B cell (primary cell): ENCODE measurements at regions not wholly inside any gene's neighbourhood (a gene's known extent, or its start where the extent isn't known, plus 50 kb on each side); places are given as distances from the start of the nearest gene placed in this dataset.

ENCODE experiments used
- ATAC-seq: fragments of 200-7000 bp; cut with Tn5 transposase; one replicate; pipeline ENCODE4 v1.10.0; 2021; ENCODE audit warnings: low read depth, mild to moderate bottlenecking, moderate number of reproducible peaks, moderate library complexity
- CTCF ChIA-PET: fragments of 350-600 bp; sonication (Branson Sonifier 250); formaldehyde crosslinking; loops from one replicate; lab custom pipeline; 2021; ENCODE audit warnings: antibody characterized with exemption, inconsistent platforms; lab: Charles Lee
- POLR2A ChIA-PET: fragments of 350-600 bp; sonication (Branson Sonifier 250); formaldehyde crosslinking; loops from one replicate; lab custom pipeline; 2021; ENCODE audit warnings: antibody characterized with exemption; lab: Charles Lee
- DNase-seq: peaks from one replicate; pipeline ENCODE4 v3.0.0; 2013
- H2AFZ ChIP-seq: 2 replicates; pipeline ENCODE4 v1.6.1; 2012; ENCODE audit warnings: mild to moderate bottlenecking, low read depth, low read length; ENCODE audit not compliant: insufficient read depth, poor library complexity, severe bottlenecking
- H3K27ac ChIP-seq, 2 donors: 1 replicate in 1 of 2; 2 replicates in 1 of 2; pipeline ENCODE4 v1.5.1; 2012 to 2013; ENCODE audit warnings: low read length in 2 of 2, mild to moderate bottlenecking in 2 of 2, moderate library complexity in 1 of 2
- H3K27me3 ChIP-seq, 4 experiments: fragments of 200-600 bp in 1 of 4; sonication (generic) in 1 of 4; replicated peaks in 1 of 4; 1 replicate in 2 of 4; 2 replicates in 2 of 4; pipeline versions ENCODE4 v1.6.1 to v1.7.0; 2013 to 2016; ENCODE audit warnings: low read length in 3 of 4, mild to moderate bottlenecking in 2 of 4, mixed read lengths in 1 of 4, moderate library complexity in 1 of 4; ENCODE audit not compliant: insufficient read depth in 4 of 4, control insufficient read depth in 3 of 4; ENCODE audit errors: control extremely low read depth in 1 of 4
- H3K36me3 ChIP-seq, 2 experiments: replicated peaks in 1 of 2; 1 replicate in 1 of 2; 2 replicates in 1 of 2; pipeline versions ENCODE4 v1.6.1 to v1.7.1; 2013; ENCODE audit warnings: low read length in 1 of 2; ENCODE audit not compliant: insufficient read depth in 2 of 2, control insufficient read depth in 1 of 2; ENCODE audit errors: control extremely low read depth in 1 of 2, extremely low read depth in 1 of 2
- H3K4me1 ChIP-seq, 2 donors: fragments of 200-600 bp in 1 of 2; sonication (generic) in 1 of 2; 1 replicate in 1 of 2; 2 replicates in 1 of 2; pipeline versions ENCODE4 v1.5.1 to v1.6.1; 2013 to 2017; ENCODE audit warnings: low read length in 2 of 2; ENCODE audit not compliant: control insufficient read depth in 2 of 2, insufficient read depth in 2 of 2
- H3K4me2 ChIP-seq: replicated peaks from 2 replicates; pipeline ENCODE3; 2012; ENCODE audit warnings: mild to moderate bottlenecking, low read depth, low read length; ENCODE audit not compliant: poor library complexity, severe bottlenecking
- H3K4me3 ChIP-seq, 5 experiments: fragments of 200-600 bp in 1 of 5; sonication (generic) in 1 of 5; 1 replicate in 3 of 5; 2 replicates in 2 of 5; pipeline versions ENCODE4 v1.5.1 to v1.7.0; 2011 to 2016; ENCODE audit warnings: low read length in 4 of 5, mild to moderate bottlenecking in 4 of 5, low read depth in 2 of 5, control low read depth in 1 of 5, moderate library complexity in 1 of 5; ENCODE audit not compliant: insufficient read depth in 1 of 5; ENCODE audit errors: control extremely low read depth in 1 of 5, extremely low read depth in 1 of 5
- H3K79me2 ChIP-seq: fragments of 200-600 bp; sonication (generic); one replicate; pipeline ENCODE4 v1.6.0; 2016; ENCODE audit warnings: low read length; ENCODE audit not compliant: control insufficient read depth, insufficient read depth
- H3K9ac ChIP-seq: fragments of 200-600 bp; sonication (generic); 2 replicates; pipeline ENCODE4 v1.6.1; 2017; ENCODE audit warnings: mild to moderate bottlenecking, low read length, moderate library complexity
- H3K9me3 ChIP-seq, 3 donors: one replicate each; pipeline versions ENCODE4 v1.6.1 to v1.7.1; 2013; ENCODE audit warnings: low read length in 2 of 3; ENCODE audit not compliant: control insufficient read depth in 2 of 3, insufficient read depth in 1 of 3; ENCODE audit errors: control extremely low read depth in 1 of 3
- H4K20me1 ChIP-seq: 2 replicates; pipeline ENCODE4 v1.6.0; 2012; ENCODE audit warnings: mild to moderate bottlenecking, low read length; ENCODE audit not compliant: insufficient read depth, control insufficient read depth, poor library complexity, severe bottlenecking
- H3K27ac Mint-ChIP-seq: one replicate; pipeline ENCODE4 v1.8.0; 2021; ENCODE audit warnings: mixed read lengths
- H3K27me3 Mint-ChIP-seq: one replicate; pipeline ENCODE4 v1.8.0; 2021; ENCODE audit warnings: mixed read lengths
- H3K4me1 Mint-ChIP-seq: one replicate; pipeline ENCODE4 v1.8.0; 2021; ENCODE audit warnings: mixed read lengths
- H3K4me3 Mint-ChIP-seq: one replicate; pipeline ENCODE4 v1.8.0; 2021; ENCODE audit warnings: mixed read lengths
- H3K9me3 Mint-ChIP-seq: one replicate; pipeline ENCODE4 v1.8.0; 2022; ENCODE audit warnings: mixed read lengths; ENCODE audit not compliant: insufficient read depth
- EZH2 ChIP-seq: IDR thresholded peaks from 2 replicates; pipeline ENCODE4 v1.6.1; 2012; ENCODE audit warnings: borderline replicate concordance, low read depth, mild to moderate bottlenecking, moderate library complexity, low read length; ENCODE audit not compliant: insufficient read depth, poor library complexity, severe bottlenecking
- WGBS: methylation state at CpG from one replicate; pipeline ENCODE4 v1.1.5; 2013; ENCODE audit warnings: missing lambda C conversion rate; ENCODE audit not compliant: insufficient coverage; 5-methylcytosine and 5-hydroxymethylcytosine counted together
- intact Hi-C: fragments of 100-400 bp; cut with micrococcal nuclease; formaldehyde crosslinking; loops from one replicate; pipeline ENCODE4 v1.10.0; 2022
- TF ChIP-seq, protein P1 (sequence below): fragments of 200-600 bp; IDR thresholded peaks from one replicate; pipeline ENCODE4 v1.8.0; 2022; ENCODE audit warnings: antibody characterized with exemption, mild to moderate bottlenecking

DNA sequence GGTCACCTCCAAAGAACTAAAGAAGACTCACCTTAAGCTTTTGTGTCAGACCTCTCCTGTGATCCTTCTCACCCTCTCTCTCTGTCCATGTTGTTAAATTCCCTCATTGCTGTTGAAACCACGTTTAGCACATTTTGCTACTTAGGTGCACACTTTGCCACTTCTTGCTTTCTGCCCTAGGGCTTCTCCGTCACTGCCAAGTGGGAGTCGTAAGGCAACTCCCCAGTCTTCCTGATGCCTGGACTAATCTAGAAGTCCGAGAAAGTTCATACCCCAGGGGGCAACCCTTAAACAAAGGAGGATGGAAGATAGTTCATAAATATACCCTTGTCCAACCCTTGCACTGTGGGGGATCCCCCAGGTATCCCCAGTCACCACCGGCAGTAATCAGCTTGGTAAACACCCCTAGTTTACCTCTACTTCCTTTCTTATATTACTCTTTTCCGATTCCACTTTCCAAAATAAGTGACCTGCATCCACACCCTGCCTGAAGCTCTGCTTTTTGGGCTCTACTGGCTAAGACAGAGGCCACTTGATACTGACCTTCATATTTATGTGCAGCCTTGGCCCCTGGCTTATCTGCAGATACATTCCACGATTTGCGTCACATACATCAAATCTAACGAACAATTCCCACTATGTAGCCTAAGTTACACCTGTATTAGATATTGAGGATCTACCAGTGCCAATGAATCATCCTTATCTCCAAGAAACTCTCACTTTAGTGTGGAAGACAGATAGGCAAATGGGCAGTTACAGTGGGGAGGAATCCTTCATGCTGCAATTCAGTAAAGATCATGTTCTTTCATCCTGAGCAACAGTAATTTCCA, 776.2 kb downstream of the RNF144A start:
- H3K4me1 ChIP-seq: no peaks in the 10 kb centered on the region
- 70% methylated on average over 4 of the region's 9 CpGs for WGBS
- no peak overlapping the region for H3K4me2 ChIP-seq
- CTCF ChIA-PET: no interaction called here
- POLR2A ChIA-PET: no interaction called here
- no peak for DNase-seq
- H2AFZ ChIP-seq: no peak overlapping the region
- intact Hi-C loops: no loop called here
- no peak overlapping the region for H3K4me3 Mint-ChIP-seq
- no peaks in the 10 kb centered on the region for H3K9me3 Mint-ChIP-seq
- ATAC-seq: no peak
- no peak for TF ChIP-seq EZH2
- TF ChIP-seq, protein P1, sequence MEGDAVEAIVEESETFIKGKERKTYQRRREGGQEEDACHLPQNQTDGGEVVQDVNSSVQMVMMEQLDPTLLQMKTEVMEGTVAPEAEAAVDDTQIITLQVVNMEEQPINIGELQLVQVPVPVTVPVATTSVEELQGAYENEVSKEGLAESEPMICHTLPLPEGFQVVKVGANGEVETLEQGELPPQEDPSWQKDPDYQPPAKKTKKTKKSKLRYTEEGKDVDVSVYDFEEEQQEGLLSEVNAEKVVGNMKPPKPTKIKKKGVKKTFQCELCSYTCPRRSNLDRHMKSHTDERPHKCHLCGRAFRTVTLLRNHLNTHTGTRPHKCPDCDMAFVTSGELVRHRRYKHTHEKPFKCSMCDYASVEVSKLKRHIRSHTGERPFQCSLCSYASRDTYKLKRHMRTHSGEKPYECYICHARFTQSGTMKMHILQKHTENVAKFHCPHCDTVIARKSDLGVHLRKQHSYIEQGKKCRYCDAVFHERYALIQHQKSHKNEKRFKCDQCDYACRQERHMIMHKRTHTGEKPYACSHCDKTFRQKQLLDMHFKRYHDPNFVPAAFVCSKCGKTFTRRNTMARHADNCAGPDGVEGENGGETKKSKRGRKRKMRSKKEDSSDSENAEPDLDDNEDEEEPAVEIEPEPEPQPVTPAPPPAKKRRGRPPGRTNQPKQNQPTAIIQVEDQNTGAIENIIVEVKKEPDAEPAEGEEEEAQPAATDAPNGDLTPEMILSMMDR: no peak
- H3K4me1 Mint-ChIP-seq: no peaks in the 10 kb centered on the region
- H3K9me3 ChIP-seq: no peaks in the 10 kb centered on the region
- H3K36me3 ChIP-seq: no peaks in the 10 kb centered on the region
- no peaks in the 10 kb centered on the region for H3K27me3 ChIP-seq
- H4K20me1 ChIP-seq: no peaks in the 10 kb centered on the region
- H3K9ac ChIP-seq: no peak overlapping the region
- no peak overlapping the region for H3K4me3 ChIP-seq
- H3K27ac Mint-ChIP-seq: no peak overlapping the region
- H3K27me3 Mint-ChIP-seq: no peaks in the 10 kb centered on the region
- H3K79me2 ChIP-seq: no peaks in the 10 kb centered on the region
- no peak overlapping the region for H3K27ac ChIP-seq
